ENCODE measurements at regions not wholly inside any gene's neighbourhood (a gene's known extent, or its start where the extent isn't known, plus 50 kb on each side); places are given as distances from the start of the nearest gene placed in this dataset.
"Not testable (repeated sequence)": the region's sequence is repeated elsewhere in the genome, so short reads cannot be mapped to it uniquely, and the experiment has no call there.

GRCh38 chr5:82491397-82491796 lies 213.2 kb upstream of the RPS23 start:
- Mint-ChIP-seq H3K4me1 (no peaks in the 10 kb centered on the region), H3K9me3 (ENCODE audit: low read depth) (no peaks in the 10 kb centered on the region), H3K27me3 (peaks cover 3% of the 10 kb centered on the region), H3K27ac (no peak overlapping the region), H3K36me3 (no peaks in the 10 kb centered on the region), H3K4me3 (no peak overlapping the region)
- CTCF ChIA-PET, result no interaction called here
- ATAC-seq (no peak), DNase-seq (no peak)

GRCh38 chr5:82489683-82490082 lies 211.5 kb upstream of the RPS23 start:
- ATAC-seq, result no peak

GRCh38 chr5:82487131-82487530 lies 209.0 kb upstream of the RPS23 start:
- DNase-seq (no peak), ATAC-seq (no peak)
- peaks cover 2% of the 10 kb centered on the region for H3K9me3 Mint-ChIP-seq (ENCODE audit: low read depth)
- H3K4me1 Mint-ChIP-seq, result no peaks in the 10 kb centered on the region
- no peak overlapping the region for H3K4me3 Mint-ChIP-seq
- peaks cover 12% of the 10 kb centered on the region for H3K27me3 Mint-ChIP-seq
- no peak overlapping the region for H3K27ac Mint-ChIP-seq
- CTCF ChIA-PET, result no interaction called here
- no peaks in the 10 kb centered on the region for H3K36me3 Mint-ChIP-seq

More at GRCh38 chr5:82489683-82490082, 211.5 kb upstream of the RPS23 start:
- DNase-seq, result no peak
- Mint-ChIP-seq H3K4me3 (no peak overlapping the region), H3K27me3 (peaks cover 7% of the 10 kb centered on the region), H3K36me3 (no peaks in the 10 kb centered on the region), H3K27ac (no peak overlapping the region), H3K4me1 (no peaks in the 10 kb centered on the region), H3K9me3 (ENCODE audit: low read depth) (no peaks in the 10 kb centered on the region)
- CTCF ChIA-PET, result no interaction called here

- CTCF ChIA-PET, result no interaction called here
- H3K27ac Mint-ChIP-seq, result no peak overlapping the region
- no peaks in the 10 kb centered on the region for H3K4me1 Mint-ChIP-seq
- ATAC-seq, result no peak
- H3K9me3 Mint-ChIP-seq (ENCODE audit: low read depth), result peaks cover 2% of the 10 kb centered on the region
- H3K27me3 Mint-ChIP-seq, result peaks cover 13% of the 10 kb centered on the region
- DNase-seq, result no peak
- H3K4me3 Mint-ChIP-seq, result no peak overlapping the region
- no peaks in the 10 kb centered on the region for H3K36me3 Mint-ChIP-seq
Measured at GRCh38 chr5:82480331-82480730, 202.2 kb upstream of the RPS23 start.

GRCh38 chr5:82476155-82476554 lies 198.0 kb upstream of the RPS23 start:
- Mint-ChIP-seq H3K4me1 (no peaks in the 10 kb centered on the region), H3K36me3 (no peaks in the 10 kb centered on the region), H3K4me3 (no peak overlapping the region), H3K9me3 (ENCODE audit: low read depth) (no peaks in the 10 kb centered on the region), H3K27ac (no peak overlapping the region), H3K27me3 (peaks cover 12% of the 10 kb centered on the region)
- CTCF ChIA-PET, result no interaction called here
- DNase-seq (no peak), ATAC-seq (no peak)

- no peaks in the 10 kb centered on the region for H3K9me3 Mint-ChIP-seq (ENCODE audit: low read depth)
- ATAC-seq, result no peak
- no peaks in the 10 kb centered on the region for H3K4me1 Mint-ChIP-seq
- CTCF ChIA-PET, result no interaction called here
- no peak for DNase-seq
- no peak overlapping the region for H3K27ac Mint-ChIP-seq
- H3K4me3 Mint-ChIP-seq, result no peak overlapping the region
- no peaks in the 10 kb centered on the region for H3K36me3 Mint-ChIP-seq
- H3K27me3 Mint-ChIP-seq, result peaks cover 13% of the 10 kb centered on the region
Measured at GRCh38 chr5:82473262-82473661, 195.1 kb upstream of the RPS23 start.

GRCh38 chr5:82470185-82470994 lies 192.2 kb upstream of the RPS23 start:
- ATAC-seq (no peak), DNase-seq (no peak)
- Mint-ChIP-seq H3K36me3 (no peaks in the 10 kb centered on the region), H3K4me3 (no peak overlapping the region), H3K9me3 (ENCODE audit: low read depth) (no peaks in the 10 kb centered on the region), H3K4me1 (no peaks in the 10 kb centered on the region), H3K27ac (no peak overlapping the region), H3K27me3 (peaks cover 12% of the 10 kb centered on the region)
- CTCF ChIA-PET, result no interaction called here

GRCh38 chr5:82466986-82467561 lies 188.9 kb upstream of the RPS23 start:
- DNase-seq (no peak), ATAC-seq (no peak)
- no peaks in the 10 kb centered on the region for H3K36me3 Mint-ChIP-seq
- H3K4me3 Mint-ChIP-seq, result no peak overlapping the region
- no peak overlapping the region for H3K27ac Mint-ChIP-seq
- H3K9me3 Mint-ChIP-seq (ENCODE audit: low read depth), result no peaks in the 10 kb centered on the region
- peaks cover 4% of the 10 kb centered on the region for H3K27me3 Mint-ChIP-seq
- no peaks in the 10 kb centered on the region for H3K4me1 Mint-ChIP-seq
- CTCF ChIA-PET, result no interaction called here

GRCh38 chr5:82465235-82465634 lies 187.1 kb upstream of the RPS23 start:
- Mint-ChIP-seq H3K4me3 (no peak overlapping the region), H3K27me3 (peaks cover 8% of the 10 kb centered on the region), H3K36me3 (no peaks in the 10 kb centered on the region), H3K4me1 (no peaks in the 10 kb centered on the region), H3K9me3 (ENCODE audit: low read depth) (peaks cover 3% of the 10 kb centered on the region), H3K27ac (no peak overlapping the region)
- no peak for DNase-seq
- CTCF ChIA-PET, result no interaction called here
- ATAC-seq, result no peak

- H3K36me3 Mint-ChIP-seq, result no peaks in the 10 kb centered on the region
- DNase-seq, result no peak
- peaks cover 4% of the 10 kb centered on the region for H3K9me3 Mint-ChIP-seq (ENCODE audit: low read depth)
- peaks cover 6% of the 10 kb centered on the region for H3K27me3 Mint-ChIP-seq
- H3K4me3 Mint-ChIP-seq, result no peak overlapping the region
- H3K27ac Mint-ChIP-seq, result no peak overlapping the region
- H3K4me1 Mint-ChIP-seq, result no peaks in the 10 kb centered on the region
- no peak for ATAC-seq
- CTCF ChIA-PET, result no interaction called here
Measured at GRCh38 chr5:82459626-82460025, 181.5 kb upstream of the RPS23 start.

- DNase-seq; ATAC-seq; H3K36me3 Mint-ChIP-seq; H3K27ac Mint-ChIP-seq; H3K4me1 Mint-ChIP-seq; CTCF ChIA-PET; H3K4me3 Mint-ChIP-seq; H3K27me3 Mint-ChIP-seq; H3K9me3 Mint-ChIP-seq (ENCODE audit: low read depth): not testable (repeated sequence)
Measured at GRCh38 chr5:82455317-82455716, 177.2 kb upstream of the RPS23 start.

GRCh38 chr5:82448374-82448773 lies 170.2 kb upstream of the RPS23 start:
- no peaks in the 10 kb centered on the region for H3K4me1 Mint-ChIP-seq
- H3K36me3 Mint-ChIP-seq, result no peaks in the 10 kb centered on the region
- no peak overlapping the region for H3K27ac Mint-ChIP-seq
- DNase-seq (no peak), ATAC-seq (no peak)
- H3K4me3 Mint-ChIP-seq, result no peak overlapping the region
- CTCF ChIA-PET, result no interaction called here
- H3K9me3 Mint-ChIP-seq (ENCODE audit: low read depth), result no peaks in the 10 kb centered on the region
- peaks cover 2% of the 10 kb centered on the region for H3K27me3 Mint-ChIP-seq

GRCh38 chr5:82447913-82448312 lies 169.8 kb upstream of the RPS23 start:
- Mint-ChIP-seq H3K27me3 (peaks cover 2% of the 10 kb centered on the region), H3K9me3 (ENCODE audit: low read depth) (no peaks in the 10 kb centered on the region), H3K27ac (no peak overlapping the region), H3K36me3 (no peaks in the 10 kb centered on the region), H3K4me1 (no peaks in the 10 kb centered on the region), H3K4me3 (no peak overlapping the region)
- ATAC-seq (no peak), DNase-seq (no peak)
- CTCF ChIA-PET, result no interaction called here

- ATAC-seq, result no peak
- no peak overlapping the region for H3K4me3 Mint-ChIP-seq
- H3K4me1 Mint-ChIP-seq, result no peaks in the 10 kb centered on the region
- DNase-seq, result no peak
- no peaks in the 10 kb centered on the region for H3K36me3 Mint-ChIP-seq
- no peaks in the 10 kb centered on the region for H3K9me3 Mint-ChIP-seq (ENCODE audit: low read depth)
- no peak overlapping the region for H3K27ac Mint-ChIP-seq
- peaks cover 2% of the 10 kb centered on the region for H3K27me3 Mint-ChIP-seq
- CTCF ChIA-PET, result no interaction called here
Measured at GRCh38 chr5:82446809-82447208, 168.7 kb upstream of the RPS23 start.

Data from activated CD8-positive, alpha-beta memory T cell treated with anti-CD3 and anti-CD28 coated beads, Interleukin-2, amount 10 ng/mL, durations not matched to agents 7 days and 5 days (primary cell).